ENCODE measurements at regions not wholly inside any gene's neighbourhood (a gene's known extent, or its start where the extent isn't known, plus 50 kb on each side); places are given as distances from the start of the nearest gene placed in this dataset.

DNA sequence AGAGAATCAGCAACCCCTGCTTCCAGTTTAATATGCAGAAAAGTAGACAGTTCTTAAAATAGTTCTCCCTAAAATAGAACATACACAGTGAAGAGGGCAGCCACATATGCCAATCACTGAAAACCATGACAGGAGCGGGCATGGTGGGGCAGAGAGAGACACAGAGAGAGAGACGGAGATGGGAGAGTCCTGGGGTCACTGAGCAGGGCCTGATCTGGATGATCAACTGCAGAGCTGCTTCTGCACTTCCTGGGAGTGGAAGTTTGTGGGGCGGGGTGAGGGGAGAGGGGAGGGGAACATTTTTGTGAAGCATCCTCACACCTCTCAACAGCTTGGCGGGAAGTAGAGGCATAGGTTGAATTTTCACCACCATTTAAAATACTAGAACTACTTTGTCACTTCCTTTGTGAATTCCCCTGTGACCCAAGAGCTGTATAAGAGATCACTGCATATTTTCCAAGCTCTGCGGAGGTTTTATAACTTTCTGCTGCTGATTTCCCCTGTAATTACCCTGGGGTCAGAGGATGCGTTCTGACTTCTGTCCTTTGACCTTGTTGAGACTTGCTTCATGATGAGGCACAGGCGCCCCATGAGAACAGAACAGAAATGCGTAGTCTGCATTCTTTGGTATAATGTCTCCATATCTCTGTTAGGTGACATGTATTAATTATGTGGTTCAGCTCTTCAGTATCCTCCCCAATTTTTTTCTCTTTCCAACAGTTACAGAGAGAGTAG lies 419.4 kb downstream of the BRD1 start:
- CTCF ChIA-PET, result no interaction called here
- no peak overlapping the region for H3K4me3 ChIP-seq (ENCODE audit: control insufficient read depth in 1 of 2, extremely low read depth in 1 of 2, low read length in 1 of 2)
- Mint-ChIP-seq H3K9me3 (peaks cover 0 to 8% (median 5%) of the 10 kb centered on the region in 3 donors), H3K36me3 (no peaks in the 10 kb centered on the region), H3K27me3 (peaks cover 11 to 25% of the 10 kb centered on the region in 2 donors), H3K27ac (no peak overlapping the region), H3K4me3 (no peak overlapping the region), H3K4me1 (no peaks in the 10 kb centered on the region)
- ATAC-seq (replicated peaks in 1 of 4) (no peak), DNase-seq (no peak)
- no peaks in the 10 kb centered on the region for H3K36me3 ChIP-seq (ENCODE audit: control insufficient read depth in 2 of 2, extremely low read depth in 1 of 2, insufficient read depth in 1 of 2, low read length in 1 of 2)
- no peaks in the 10 kb centered on the region for H3K9me3 ChIP-seq
- 73% methylated on average over 4 of the region's 8 CpGs for WGBS (ENCODE audit: insufficient coverage)
- H3K27ac ChIP-seq (ENCODE audit: low read length), result no peak overlapping the region
- POLR2A ChIA-PET, result interaction anchor here in 1 of 2 donors (0.6 kb wide), 1 partner anchor 17 kb away, joined by 6 read pairs; no protein-coding TSS in a partner anchor
- H3K27me3 ChIP-seq (replicated peaks in 1 of 2; ENCODE audit: control insufficient read depth in 2 of 2, extremely low read depth in 1 of 2, insufficient read depth in 2 of 2, low read length in 1 of 2), result peaks cover 0 to 30% of the 10 kb centered on the region in 2 experiments
- H3K4me1 ChIP-seq (ENCODE audit: control insufficient read depth in 1 of 2, extremely low read depth in 1 of 2, insufficient read depth in 2 of 2, low read length in 2 of 2), result no peaks in the 10 kb centered on the region

GRCh38 chr22:49406879-49407587 lies 420.6 kb downstream of the BRD1 start:
- Mint-ChIP-seq H3K4me1 (no peaks in the 10 kb centered on the region), H3K9me3 (peaks cover 0 to 8% (median 5%) of the 10 kb centered on the region in 3 donors), H3K36me3 (no peaks in the 10 kb centered on the region), H3K27ac (no peak overlapping the region), H3K27me3 (peaks cover 17 to 25% of the 10 kb centered on the region in 2 donors), H3K4me3 (no peak overlapping the region)
- no peak for ATAC-seq (replicated peaks in 1 of 4)
- ChIA-PET POLR2A (no interaction called here), CTCF (no interaction called here)
- H3K36me3 ChIP-seq (ENCODE audit: control insufficient read depth in 2 of 2, extremely low read depth in 1 of 2, insufficient read depth in 1 of 2, low read length in 1 of 2), result no peaks in the 10 kb centered on the region
- H3K27me3 ChIP-seq (replicated peaks in 1 of 2; ENCODE audit: control insufficient read depth in 2 of 2, extremely low read depth in 1 of 2, insufficient read depth in 2 of 2, low read length in 1 of 2), result peaks cover 0 to 26% of the 10 kb centered on the region in 2 experiments
- WGBS (ENCODE audit: insufficient coverage), result 69% methylated on average over 18 of the region's 19 CpGs
- no peak overlapping the region for H3K27ac ChIP-seq (ENCODE audit: low read length)
- no peak overlapping the region for H3K4me3 ChIP-seq (ENCODE audit: control insufficient read depth in 1 of 2, extremely low read depth in 1 of 2, low read length in 1 of 2)
- no peak for DNase-seq
- no peaks in the 10 kb centered on the region for H3K4me1 ChIP-seq (ENCODE audit: control insufficient read depth in 1 of 2, extremely low read depth in 1 of 2, insufficient read depth in 2 of 2, low read length in 2 of 2)
- H3K9me3 ChIP-seq, result no peaks in the 10 kb centered on the region

DNA sequence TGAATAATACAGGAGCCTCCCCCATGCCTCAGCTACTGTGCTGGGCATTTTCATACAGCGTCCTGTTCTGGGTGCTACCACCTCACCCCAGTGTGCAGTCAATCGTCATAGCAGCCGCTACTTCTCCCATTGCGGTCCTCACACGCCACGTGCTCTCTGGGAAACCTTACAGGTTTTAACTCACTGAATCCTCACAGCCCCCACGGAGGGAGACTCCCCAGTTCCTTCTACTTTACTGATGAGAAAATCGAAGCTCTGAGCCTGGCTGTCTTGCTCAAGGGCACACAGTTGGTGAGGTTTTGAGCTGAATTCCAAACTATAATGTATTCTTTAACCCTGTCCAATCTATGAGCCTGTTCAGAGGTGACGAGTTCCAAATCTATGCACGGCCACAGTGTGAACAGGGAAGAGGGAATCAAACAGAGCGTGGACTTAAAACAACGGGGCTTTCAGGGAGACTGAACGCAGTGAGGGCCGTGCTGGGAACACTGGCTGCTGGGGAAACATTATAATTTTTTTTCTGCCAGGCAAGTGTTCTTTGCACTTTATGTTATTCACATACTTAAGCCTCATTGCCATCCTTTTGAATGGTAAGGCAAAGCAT lies 421.5 kb downstream of the BRD1 start:
- Histone ChIP-seq H3K4me3 (ENCODE audit: control insufficient read depth in 1 of 2, extremely low read depth in 1 of 2, low read length in 1 of 2) (no peak overlapping the region), H3K27ac (ENCODE audit: low read length) (no peak overlapping the region), H3K4me1 (ENCODE audit: control insufficient read depth in 1 of 2, extremely low read depth in 1 of 2, insufficient read depth in 2 of 2, low read length in 2 of 2) (no peaks in the 10 kb centered on the region), H3K27me3 (replicated peaks in 1 of 2; ENCODE audit: control insufficient read depth in 2 of 2, extremely low read depth in 1 of 2, insufficient read depth in 2 of 2, low read length in 1 of 2) (peaks cover 0 to 30% of the 10 kb centered on the region in 2 experiments), H3K36me3 (ENCODE audit: control insufficient read depth in 2 of 2, extremely low read depth in 1 of 2, insufficient read depth in 1 of 2, low read length in 1 of 2) (no peaks in the 10 kb centered on the region), H3K9me3 (no peaks in the 10 kb centered on the region)
- DNase-seq, result no peak
- no peak overlapping the region for H3K4me3 Mint-ChIP-seq
- ChIA-PET CTCF (no interaction called here), POLR2A (no interaction called here)
- no peak for ATAC-seq (replicated peaks in 1 of 4)
- no peak overlapping the region for H3K27ac Mint-ChIP-seq
- H3K9me3 Mint-ChIP-seq, result peaks cover 0 to 8% (median 5%) of the 10 kb centered on the region in 3 donors
- H3K27me3 Mint-ChIP-seq, result peaks cover 14 to 22% of the 10 kb centered on the region in 2 donors
- H3K36me3 Mint-ChIP-seq, result no peaks in the 10 kb centered on the region
- no peaks in the 10 kb centered on the region for H3K4me1 Mint-ChIP-seq
- 80% methylated on average over 8 of the region's 14 CpGs for WGBS (ENCODE audit: insufficient coverage)

DNA sequence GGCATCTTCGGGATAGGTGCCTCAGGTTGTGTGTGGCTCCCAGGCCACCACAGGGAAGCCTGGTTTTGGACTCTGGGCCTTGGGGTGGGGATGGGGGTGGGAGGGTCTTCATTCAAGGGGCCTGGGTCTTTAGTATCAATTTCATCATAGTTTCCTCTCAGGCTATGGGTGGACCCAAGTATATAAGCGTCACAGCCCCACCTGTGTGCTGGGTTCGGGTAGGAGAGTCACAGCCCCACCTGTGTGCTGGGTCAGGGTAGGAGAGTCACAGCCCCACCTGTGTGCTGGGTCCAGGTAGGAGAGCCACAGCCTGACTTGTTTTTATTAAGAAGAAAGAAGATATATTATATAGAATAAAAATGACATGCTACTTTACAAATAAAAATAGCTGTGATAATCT lies 422.1 kb downstream of the BRD1 start:
- Mint-ChIP-seq H3K36me3 (no peaks in the 10 kb centered on the region), H3K9me3 (peaks cover 0 to 8% (median 5%) of the 10 kb centered on the region in 3 donors), H3K4me1 (no peaks in the 10 kb centered on the region), H3K4me3 (no peak overlapping the region), H3K27ac (no peak overlapping the region), H3K27me3 (peaks cover 13 to 22% of the 10 kb centered on the region in 2 donors)
- no peak overlapping the region for H3K4me3 ChIP-seq (ENCODE audit: control insufficient read depth in 1 of 2, extremely low read depth in 1 of 2, low read length in 1 of 2)
- peaks cover 0 to 30% of the 10 kb centered on the region in 2 experiments for H3K27me3 ChIP-seq (replicated peaks in 1 of 2; ENCODE audit: control insufficient read depth in 2 of 2, extremely low read depth in 1 of 2, insufficient read depth in 2 of 2, low read length in 1 of 2)
- no peaks in the 10 kb centered on the region for H3K36me3 ChIP-seq (ENCODE audit: control insufficient read depth in 2 of 2, extremely low read depth in 1 of 2, insufficient read depth in 1 of 2, low read length in 1 of 2)
- H3K9me3 ChIP-seq, result no peaks in the 10 kb centered on the region
- no peaks in the 10 kb centered on the region for H3K4me1 ChIP-seq (ENCODE audit: control insufficient read depth in 1 of 2, extremely low read depth in 1 of 2, insufficient read depth in 2 of 2, low read length in 2 of 2)
- 100% methylated on average over 1 of the region's 3 CpGs for WGBS (ENCODE audit: insufficient coverage)
- no peak for DNase-seq
- no peak for ATAC-seq (replicated peaks in 1 of 4)
- CTCF ChIA-PET, result interaction anchor here in 1 of 2 donors (0.6 kb wide), 1 partner anchor 317 kb away, joined by 5 read pairs; no protein-coding TSS in a partner anchor
- no peak overlapping the region for H3K27ac ChIP-seq (ENCODE audit: low read length)
- POLR2A ChIA-PET, result no interaction called here

- Histone ChIP-seq H3K27ac (ENCODE audit: low read length) (no peak overlapping the region), H3K27me3 (replicated peaks in 1 of 2; ENCODE audit: control insufficient read depth in 2 of 2, extremely low read depth in 1 of 2, insufficient read depth in 2 of 2, low read length in 1 of 2) (peaks cover 0 to 30% of the 10 kb centered on the region in 2 experiments), H3K9me3 (no peaks in the 10 kb centered on the region), H3K4me1 (ENCODE audit: control insufficient read depth in 1 of 2, extremely low read depth in 1 of 2, insufficient read depth in 2 of 2, low read length in 2 of 2) (no peaks in the 10 kb centered on the region), H3K4me3 (ENCODE audit: control insufficient read depth in 1 of 2, extremely low read depth in 1 of 2, low read length in 1 of 2) (no peak overlapping the region), H3K36me3 (ENCODE audit: control insufficient read depth in 2 of 2, extremely low read depth in 1 of 2, insufficient read depth in 1 of 2, low read length in 1 of 2) (no peaks in the 10 kb centered on the region)
- POLR2A ChIA-PET, result no interaction called here
- no peaks in the 10 kb centered on the region for H3K4me1 Mint-ChIP-seq
- peaks cover 0 to 5% (median 4%) of the 10 kb centered on the region in 3 donors for H3K9me3 Mint-ChIP-seq
- CTCF ChIA-PET, result interaction anchor here in 1 of 2 donors (0.6 kb wide), 1 partner anchor 318 kb away, joined by 5 read pairs; no protein-coding TSS in a partner anchor
- no peaks in the 10 kb centered on the region for H3K36me3 Mint-ChIP-seq
- H3K4me3 Mint-ChIP-seq, result no peak overlapping the region
- 70% methylated on average over 22 of the region's 27 CpGs for WGBS (ENCODE audit: insufficient coverage)
- ATAC-seq (replicated peaks in 1 of 4) (no peak), DNase-seq (no peak)
- peaks cover 13 to 21% of the 10 kb centered on the region in 2 donors for H3K27me3 Mint-ChIP-seq
- no peak overlapping the region for H3K27ac Mint-ChIP-seq
Measured at GRCh38 chr22:49404576-49405241, 423.0 kb downstream of the BRD1 start.

DNA sequence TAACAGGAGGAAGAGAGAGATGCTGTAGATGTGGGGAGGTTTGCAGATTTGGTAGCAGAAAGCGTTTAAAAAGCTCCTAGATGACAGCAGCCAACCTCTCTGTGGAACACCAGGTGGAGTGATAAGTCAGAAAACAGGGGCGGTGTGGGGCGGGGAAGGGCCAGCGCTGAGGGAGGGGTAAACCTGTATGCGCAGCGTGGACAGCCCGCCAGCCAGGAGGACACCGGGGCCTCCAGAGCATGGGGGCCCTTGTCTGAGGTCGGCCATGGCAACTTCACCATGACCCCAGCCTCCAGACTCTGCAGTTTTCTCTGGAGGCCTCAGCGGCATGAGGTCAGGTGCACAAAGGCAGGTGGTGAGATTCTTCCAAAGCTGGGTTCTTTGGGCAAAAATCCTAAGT lies 423.7 kb downstream of the BRD1 start:
- Histone ChIP-seq H3K36me3 (ENCODE audit: control insufficient read depth in 2 of 2, extremely low read depth in 1 of 2, insufficient read depth in 1 of 2, low read length in 1 of 2) (no peaks in the 10 kb centered on the region), H3K4me3 (ENCODE audit: control insufficient read depth in 1 of 2, extremely low read depth in 1 of 2, low read length in 1 of 2) (no peak overlapping the region), H3K27me3 (replicated peaks in 1 of 2; ENCODE audit: control insufficient read depth in 2 of 2, extremely low read depth in 1 of 2, insufficient read depth in 2 of 2, low read length in 1 of 2) (peaks cover 0 to 30% of the 10 kb centered on the region in 2 experiments), H3K4me1 (ENCODE audit: control insufficient read depth in 1 of 2, extremely low read depth in 1 of 2, insufficient read depth in 2 of 2, low read length in 2 of 2) (no peaks in the 10 kb centered on the region), H3K9me3 (no peaks in the 10 kb centered on the region), H3K27ac (ENCODE audit: low read length) (no peak overlapping the region)
- POLR2A ChIA-PET, result no interaction called here
- DNase-seq (no peak), ATAC-seq (replicated peaks in 1 of 4) (no peak)
- 79% methylated on average over 10 of the region's 10 CpGs for WGBS (ENCODE audit: insufficient coverage)
- H3K27me3 Mint-ChIP-seq, result peaks cover 10 to 16% of the 10 kb centered on the region in 2 donors
- CTCF ChIA-PET, result no interaction called here
- no peaks in the 10 kb centered on the region for H3K4me1 Mint-ChIP-seq
- H3K4me3 Mint-ChIP-seq, result no peak overlapping the region
- H3K9me3 Mint-ChIP-seq, result no peaks in the 10 kb centered on the region
- no peaks in the 10 kb centered on the region for H3K36me3 Mint-ChIP-seq
- H3K27ac Mint-ChIP-seq, result no peak overlapping the region

Measured in T-cell (primary cell).